HEK293 (cell line): ENCODE measurements at regions not wholly inside any gene's neighbourhood (a gene's known extent, or its start where the extent isn't known, plus 50 kb on each side); places are given as distances from the start of the nearest gene placed in this dataset.

Experiments
- EGR2 ChIP-seq: fragments of 450-650 bp; formaldehyde crosslinking; IDR thresholded peaks from 2 replicates; pipeline ENCODE4 v1.5.1; 2016; ENCODE audit warnings: low read depth, missing biosample characterization, missing genetic modification characterization
- HIC1 ChIP-seq: fragments of 450-650 bp; formaldehyde crosslinking; IDR thresholded peaks from 2 replicates; pipeline ENCODE4 v1.5.1; 2016; ENCODE audit warnings: missing biosample characterization, missing genetic modification characterization
- HOXA7 ChIP-seq: sonication (generic); formaldehyde crosslinking; IDR thresholded peaks from 2 replicates; pipeline ENCODE4 v1.8.1; 2022; ENCODE audit warnings: missing genetic modification reagents, borderline replicate concordance
- INSM2 ChIP-seq: fragments of 450-650 bp; formaldehyde crosslinking; IDR thresholded peaks from 2 replicates; pipeline ENCODE4 v1.5.1; 2016; ENCODE audit warnings: missing biosample characterization, missing genetic modification characterization
- KLF1 ChIP-seq: fragments of 450-650 bp; formaldehyde crosslinking; IDR thresholded peaks from 2 replicates; pipeline ENCODE4 v1.5.1; 2016; ENCODE audit warnings: missing biosample characterization, missing genetic modification characterization
- MYNN ChIP-seq: fragments of 450-650 bp; formaldehyde crosslinking; IDR thresholded peaks from 2 replicates; pipeline ENCODE4 v1.5.1; 2016; ENCODE audit warnings: missing biosample characterization, missing genetic modification characterization, borderline replicate concordance
- MZF1 ChIP-seq: fragments of 450-650 bp; formaldehyde crosslinking; IDR thresholded peaks from 2 replicates; pipeline ENCODE4 v1.5.1; 2017; ENCODE audit warnings: missing biosample characterization, missing genetic modification characterization, borderline replicate concordance
- OSR2 ChIP-seq: fragments of 450-650 bp; formaldehyde crosslinking; IDR thresholded peaks from 2 replicates; pipeline ENCODE4 v1.5.1; 2016; ENCODE audit warnings: missing biosample characterization, missing genetic modification characterization
- OVOL3 ChIP-seq: fragments of 450-650 bp; formaldehyde crosslinking; IDR thresholded peaks from 2 replicates; pipeline ENCODE4 v1.5.1; 2016; ENCODE audit warnings: missing biosample characterization, missing genetic modification characterization
- SALL2 ChIP-seq: fragments of 450-650 bp; formaldehyde crosslinking; IDR thresholded peaks from 2 replicates; pipeline ENCODE4 v1.5.0; 2017; ENCODE audit warnings: missing biosample characterization, mild to moderate bottlenecking, missing genetic modification characterization, borderline replicate concordance
- SP2 ChIP-seq: fragments of 450-650 bp; formaldehyde crosslinking; IDR thresholded peaks from 2 replicates; pipeline ENCODE4 v1.5.1; 2016; ENCODE audit warnings: missing biosample characterization, missing genetic modification characterization
- TRIM28 ChIP-seq: IDR thresholded peaks from 2 replicates; pipeline ENCODE4 v1.6.1; 2011; ENCODE audit warnings: low read length, control low read depth, borderline replicate concordance
- ZBTB1 ChIP-seq: fragments of 450-650 bp; formaldehyde crosslinking; IDR thresholded peaks from 2 replicates; pipeline ENCODE4 v1.5.1; 2016; ENCODE audit warnings: missing biosample characterization, missing genetic modification characterization
- ZBTB21 ChIP-seq: fragments of 450-650 bp; formaldehyde crosslinking; IDR thresholded peaks from 2 replicates; pipeline ENCODE4 v1.5.1; 2017; ENCODE audit warnings: missing biosample characterization, missing genetic modification characterization
- ZBTB26 ChIP-seq: fragments of 450-650 bp; formaldehyde crosslinking; optimal IDR thresholded peaks from 2 replicates; pipeline ENCODE3; 2016; ENCODE audit warnings: missing biosample characterization, mild to moderate bottlenecking, missing genetic modification characterization
- ZBTB48 ChIP-seq: fragments of 450-650 bp; formaldehyde crosslinking; IDR thresholded peaks from 2 replicates; pipeline ENCODE4 v1.5.1; 2016; ENCODE audit warnings: missing biosample characterization, missing genetic modification characterization
- ZFP69B ChIP-seq: fragments of 450-650 bp; formaldehyde crosslinking; IDR thresholded peaks from 2 replicates; pipeline ENCODE4 v1.5.1; 2016; ENCODE audit warnings: missing biosample characterization, missing genetic modification characterization
- ZNF112 ChIP-seq: fragments of 450-650 bp; formaldehyde crosslinking; IDR thresholded peaks from 2 replicates; pipeline ENCODE4 v1.5.0; 2017; ENCODE audit warnings: missing biosample characterization, missing genetic modification characterization
- ZNF114 ChIP-seq: fragments of 450-650 bp; formaldehyde crosslinking; IDR thresholded peaks from 2 replicates; pipeline ENCODE4 v1.5.0; 2017; ENCODE audit warnings: missing biosample characterization, missing genetic modification characterization
- ZNF133 ChIP-seq: fragments of 450-650 bp; formaldehyde crosslinking; IDR thresholded peaks from 2 replicates; pipeline ENCODE4 v1.5.1; 2016; ENCODE audit warnings: missing biosample characterization, missing genetic modification characterization
- ZNF211 ChIP-seq: fragments of 450-650 bp; formaldehyde crosslinking; IDR thresholded peaks from 2 replicates; pipeline ENCODE4 v1.5.1; 2016; ENCODE audit warnings: low read depth, missing biosample characterization, missing genetic modification characterization
- ZNF24 ChIP-seq: fragments of 450-650 bp; formaldehyde crosslinking; IDR thresholded peaks from 2 replicates; pipeline ENCODE4 v1.5.1; 2016; ENCODE audit warnings: missing biosample characterization, missing genetic modification characterization
- ZNF274 ChIP-seq, 2 experiments: fragments of 200-500 bp in 1 of 2; fragments of 450-650 bp in 1 of 2; sonication (Bioruptor generic) in 1 of 2; formaldehyde crosslinking in 1 of 2; IDR thresholded peaks; 2 replicates each; pipeline versions ENCODE4 v1.5.1 to v1.6.1; 2014 to 2016; ENCODE audit warnings: borderline replicate concordance in 1 of 2, inconsistent platforms in 1 of 2, low read length in 1 of 2, missing biosample characterization in 1 of 2, missing genetic modification characterization in 1 of 2
- ZNF302 ChIP-seq: fragments of 450-650 bp; formaldehyde crosslinking; IDR thresholded peaks from 2 replicates; pipeline ENCODE4 v1.5.1; 2016; ENCODE audit warnings: missing biosample characterization, missing genetic modification characterization, low read depth
- ZNF324 ChIP-seq: fragments of 450-650 bp; formaldehyde crosslinking; IDR thresholded peaks from 2 replicates; pipeline ENCODE4 v1.5.1; 2016; ENCODE audit warnings: missing biosample characterization, missing genetic modification characterization
- ZNF530 ChIP-seq: fragments of 450-650 bp; formaldehyde crosslinking; IDR thresholded peaks from 2 replicates; pipeline ENCODE4 v1.5.1; 2016; ENCODE audit warnings: low read depth, missing biosample characterization, missing genetic modification characterization
- ZNF571 ChIP-seq: fragments of 450-650 bp; formaldehyde crosslinking; IDR thresholded peaks from 2 replicates; pipeline ENCODE4 v1.5.0; 2017; ENCODE audit warnings: missing biosample characterization, missing genetic modification characterization
- ZNF596 ChIP-seq: fragments of 450-650 bp; IDR thresholded peaks from 2 replicates; pipeline ENCODE4 v1.5.0; 2018; ENCODE audit warnings: missing biosample characterization, mild to moderate bottlenecking, missing genetic modification characterization, moderate library complexity
- ZNF621 ChIP-seq: fragments of 450-650 bp; formaldehyde crosslinking; IDR thresholded peaks from 2 replicates; pipeline ENCODE4 v1.5.1; 2017; ENCODE audit warnings: missing biosample characterization, missing genetic modification characterization
- ZNF623 ChIP-seq: fragments of 450-650 bp; formaldehyde crosslinking; IDR thresholded peaks from 2 replicates; pipeline ENCODE4 v1.5.1; 2016; ENCODE audit warnings: missing biosample characterization, missing genetic modification characterization
- ZNF76 ChIP-seq: fragments of 450-650 bp; formaldehyde crosslinking; IDR thresholded peaks from 2 replicates; pipeline ENCODE4; 2016; ENCODE audit warnings: low read depth, missing biosample characterization, missing genetic modification characterization, borderline replicate concordance
- ZNF785 ChIP-seq: fragments of 450-650 bp; formaldehyde crosslinking; IDR thresholded peaks from 2 replicates; pipeline ENCODE4 v1.5.1; 2016; ENCODE audit warnings: missing biosample characterization, missing genetic modification characterization
- ZNF843 ChIP-seq: fragments of 450-650 bp; formaldehyde crosslinking; IDR thresholded peaks from 2 replicates; pipeline ENCODE4 v1.5.1; 2016; ENCODE audit warnings: missing biosample characterization, missing genetic modification characterization
- ZSCAN16 ChIP-seq: fragments of 450-650 bp; formaldehyde crosslinking; IDR thresholded peaks from 2 replicates; pipeline ENCODE4 v1.5.1; 2016; ENCODE audit warnings: missing biosample characterization, missing genetic modification characterization
- ZXDB ChIP-seq: fragments of 450-650 bp; formaldehyde crosslinking; IDR thresholded peaks from 2 replicates; pipeline ENCODE4 v1.5.1; 2016; ENCODE audit warnings: missing biosample characterization, missing genetic modification characterization
- TF ChIP-seq, protein P1 (sequence below): fragments of 450-650 bp; formaldehyde crosslinking; IDR thresholded peaks from 2 replicates; pipeline ENCODE4 v1.5.1; 2016; ENCODE audit warnings: missing biosample characterization, missing genetic modification characterization

GRCh38 chr17:72386619-72387237 lies 265.9 kb downstream of the SOX9 start (continued):
- no peak for TF ChIP-seq ZNF530 (tag by site-specific recombination)
- no peak for TF ChIP-seq ZSCAN16 (tag by site-specific recombination)
- no peak for TF ChIP-seq ZNF571 (tag by site-specific recombination)
- TF ChIP-seq KLF1 (tag by site-specific recombination): peak; percentile 78
- peak; percentile 93 for TF ChIP-seq EGR2 (tag by site-specific recombination)
- TF ChIP-seq OVOL3: no peak
- peak; percentile 24; the same call in 1 of the 2 replicates for TF ChIP-seq OSR2
- no peak for TF ChIP-seq ZBTB48 (tag by site-specific recombination)
- TF ChIP-seq ZFP69B (tag by site-specific recombination): no peak
- TF ChIP-seq, protein P1, sequence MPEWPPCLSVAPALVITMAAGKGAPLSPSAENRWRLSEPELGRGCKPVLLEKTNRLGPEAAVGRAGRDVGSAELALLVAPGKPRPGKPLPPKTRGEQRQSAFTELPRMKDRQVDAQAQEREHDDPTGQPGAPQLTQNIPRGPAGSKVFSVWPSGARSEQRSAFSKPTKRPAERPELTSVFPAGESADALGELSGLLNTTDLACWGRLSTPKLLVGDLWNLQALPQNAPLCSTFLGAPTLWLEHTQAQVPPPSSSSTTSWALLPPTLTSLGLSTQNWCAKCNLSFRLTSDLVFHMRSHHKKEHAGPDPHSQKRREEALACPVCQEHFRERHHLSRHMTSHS (tag by site-specific recombination): no peak
- TF ChIP-seq ZNF274 (IDR thresholded peaks at IDR 0.05; ENCODE audit: low read length): no peak
- no peak for TF ChIP-seq ZNF274 (tag by site-specific recombination; IDR thresholded peaks at IDR 0.05; ENCODE audit: borderline replicate concordance)
- TF ChIP-seq ZNF324 (tag by site-specific recombination): no peak
- TF ChIP-seq ZBTB26 (tag by site-specific recombination): no peak
- no peak for TF ChIP-seq TRIM28
- TF ChIP-seq ZBTB21 (tag by site-specific recombination): peak; percentile 73
- no peak for TF ChIP-seq INSM2 (tag by site-specific recombination)
- TF ChIP-seq ZNF114 (tag by site-specific recombination): no peak
- TF ChIP-seq ZNF302: no peak
- TF ChIP-seq HOXA7 (CRISPR knock-in tag): no peak
- TF ChIP-seq ZNF133 (tag by site-specific recombination): no peak
- TF ChIP-seq ZNF596 (tag by site-specific recombination): no peak
- TF ChIP-seq ZNF211 (tag by site-specific recombination): no peak
- TF ChIP-seq SALL2 (tag by site-specific recombination): no peak
- TF ChIP-seq ZNF24 (tag by site-specific recombination): no peak
- no peak for TF ChIP-seq ZNF623 (tag by site-specific recombination)
- TF ChIP-seq SP2: no peak
- TF ChIP-seq ZXDB (tag by site-specific recombination): no peak
- TF ChIP-seq ZNF843 (tag by site-specific recombination): no peak
- TF ChIP-seq MYNN (tag by site-specific recombination): no peak
- TF ChIP-seq HIC1 (tag by site-specific recombination): no peak
- 0 out of 2 replicates have a peak, but pooled peaks have one; percentile 24 for TF ChIP-seq MZF1 (tag by site-specific recombination)
- TF ChIP-seq ZNF112: no peak
- TF ChIP-seq ZNF76 (tag by site-specific recombination): no peak
- no peak for TF ChIP-seq ZNF621 (tag by site-specific recombination)
- no peak for TF ChIP-seq ZBTB1 (tag by site-specific recombination)
- TF ChIP-seq ZNF785 (tag by site-specific recombination): no peak
